WTC11 (cell line): ENCODE measurements at regions not wholly inside any gene's neighbourhood (a gene's known extent, or its start where the extent isn't known, plus 50 kb on each side); places are given as distances from the start of the nearest gene placed in this dataset.

Source experiments
- ATAC-seq: fragments of 200-7000 bp; cut with Tn5 transposase; 2 replicates; pipeline ENCODE4 v1.10.0; 2021; ENCODE audit warnings: mild to moderate bottlenecking, moderate library complexity
- CTCF ChIA-PET: fragments of 300-600 bp; sonication (Branson Sonifier 250); formaldehyde crosslinking; loops from one replicate; lab custom pipeline; 2021; ENCODE audit warnings: antibody characterized with exemption; lab: Charles Lee
- POLR2A ChIA-PET: fragments of 350-600 bp; sonication (Branson Sonifier 250); formaldehyde crosslinking; loops from one replicate; lab custom pipeline; 2021; ENCODE audit warnings: antibody characterized with exemption; lab: Charles Lee
- DNase-seq: peaks from one replicate; pipeline ENCODE4 v3.0.0; 2021; ENCODE audit warnings: low spot score
- H3K27ac Mint-ChIP-seq: 2 replicates; pipeline ENCODE4 v1.8.0; 2021; ENCODE audit warnings: mixed read lengths
- H3K27me3 Mint-ChIP-seq: 2 replicates; pipeline ENCODE4 v1.8.0; 2021; ENCODE audit warnings: low read depth, mild to moderate bottlenecking, moderate library complexity, mixed read lengths
- H3K36me3 Mint-ChIP-seq: 2 replicates; pipeline ENCODE4 v1.8.0; 2021; ENCODE audit warnings: mixed read lengths
- H3K4me1 Mint-ChIP-seq: 2 replicates; pipeline ENCODE4 v1.8.0; 2022; ENCODE audit warnings: mixed read lengths
- H3K4me3 Mint-ChIP-seq: 2 replicates; pipeline ENCODE4 v1.8.0; 2021; ENCODE audit warnings: mild to moderate bottlenecking, moderate library complexity, mixed read lengths
- H3K9me3 Mint-ChIP-seq: 2 replicates; pipeline ENCODE4 v1.8.0; 2021; ENCODE audit warnings: mixed read lengths
- FOXK1 ChIP-seq: sonication (generic); formaldehyde crosslinking; IDR thresholded peaks from 2 replicates; pipeline ENCODE4 v1.8.0; 2022; ENCODE audit warnings: mild to moderate bottlenecking, moderate library complexity, missing genetic modification reagents
- HMGA2 ChIP-seq: fragments of 250-450 bp; sonication (Bioruptor Pico); IDR thresholded peaks from 2 replicates; pipeline ENCODE4 v1.4.0; 2021; ENCODE audit warnings: mild to moderate bottlenecking, moderate library complexity
- JUN ChIP-seq: sonication (generic); formaldehyde crosslinking; IDR thresholded peaks from 2 replicates; pipeline ENCODE4 v1.8.0; 2023; ENCODE audit warnings: mild to moderate bottlenecking, missing genetic modification reagents
- NR3C1 ChIP-seq: sonication (generic); formaldehyde crosslinking; conservative IDR thresholded peaks from 2 replicates; pipeline ENCODE4 v1.8.1; 2023; ENCODE audit warnings: low read depth, mild to moderate bottlenecking, missing genetic modification reagents
- PRRX2 ChIP-seq: fragments of 250-450 bp; sonication (Bioruptor Pico); IDR thresholded peaks from 2 replicates; pipeline ENCODE4 v1.8.0; 2021; ENCODE audit warnings: mild to moderate bottlenecking
- RORB ChIP-seq: fragments of 250-450 bp; sonication (Bioruptor Pico); IDR thresholded peaks from 2 replicates; pipeline ENCODE4 v1.9.0; 2021; ENCODE audit warnings: mild to moderate bottlenecking
- ZBTB21 ChIP-seq: sonication (generic); formaldehyde crosslinking; IDR thresholded peaks from 2 replicates; pipeline ENCODE4 v1.8.1; 2023; ENCODE audit warnings: mild to moderate bottlenecking, missing genetic modification reagents, borderline replicate concordance
- ZNF671 ChIP-seq: fragments of 250-450 bp; sonication (Bioruptor Pico); IDR thresholded peaks from 2 replicates; pipeline ENCODE4 v1.8.0; 2021; ENCODE audit warnings: mild to moderate bottlenecking
- TF ChIP-seq, protein P1 (sequence below): sonication (generic); formaldehyde crosslinking; IDR thresholded peaks from 2 replicates; pipeline ENCODE4 v1.8.1; 2022; ENCODE audit warnings: mild to moderate bottlenecking, moderate library complexity, missing genetic modification reagents
- TF ChIP-seq, protein P2 (sequence below): sonication (generic); formaldehyde crosslinking; IDR thresholded peaks from 2 replicates; pipeline ENCODE4 v1.8.1; 2022; ENCODE audit warnings: mild to moderate bottlenecking, missing genetic modification reagents, moderate library complexity, borderline replicate concordance
- TF ChIP-seq, protein P3 (sequence below): sonication (generic); formaldehyde crosslinking; conservative IDR thresholded peaks from 2 replicates; pipeline ENCODE4 v1.8.1; 2023; ENCODE audit warnings: mild to moderate bottlenecking, low read depth, missing genetic modification reagents, moderate library complexity
- TF ChIP-seq, protein P4 (sequence below): sonication (generic); formaldehyde crosslinking; IDR thresholded peaks from 2 replicates; pipeline ENCODE4 v1.8.0; 2023; ENCODE audit warnings: mild to moderate bottlenecking, missing genetic modification reagents
- TF ChIP-seq, protein P5 (sequence below): sonication (generic); formaldehyde crosslinking; IDR thresholded peaks from 2 replicates; pipeline ENCODE4 v1.8.1; 2023; ENCODE audit warnings: mild to moderate bottlenecking, missing genetic modification reagents
- TF ChIP-seq, protein P6 (sequence below): sonication (generic); formaldehyde crosslinking; IDR thresholded peaks from 2 replicates; pipeline ENCODE4 v1.8.1; 2023; ENCODE audit warnings: mild to moderate bottlenecking, missing genetic modification reagents, moderate library complexity
- TF ChIP-seq, protein P7 (sequence below): sonication (generic); formaldehyde crosslinking; IDR thresholded peaks from 2 replicates; pipeline ENCODE4 v1.8.0; 2022; ENCODE audit warnings: mild to moderate bottlenecking, missing genetic modification reagents
- TF ChIP-seq, protein P8 (sequence below): fragments of 250-450 bp; sonication (Bioruptor Pico); IDR thresholded peaks from 2 replicates; pipeline ENCODE4 v1.9.0; 2021; ENCODE audit warnings: moderate library complexity, mild to moderate bottlenecking, inconsistent platforms, borderline replicate concordance

DNA sequence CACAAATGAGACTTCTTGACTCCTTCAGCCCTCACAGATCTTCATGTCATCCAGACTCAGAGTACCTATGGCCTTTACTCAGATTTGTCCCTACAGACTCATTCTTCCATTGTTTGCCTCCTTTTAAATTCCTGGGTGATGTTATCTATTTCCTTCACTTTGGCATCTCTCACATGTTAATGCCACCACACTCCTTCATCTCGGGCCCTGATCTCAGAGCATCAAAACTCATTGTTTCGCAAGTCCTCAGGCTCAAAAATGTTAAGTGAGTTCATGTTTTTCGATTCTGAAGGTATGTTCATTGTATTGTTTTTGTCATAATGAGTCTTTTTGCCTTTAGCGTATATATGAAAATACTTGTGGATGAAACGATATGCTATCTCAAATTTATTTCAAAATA lies 62.3 kb upstream of the AHR start:
- ChIA-PET CTCF (no interaction called here), POLR2A (no interaction called here)

DNA sequence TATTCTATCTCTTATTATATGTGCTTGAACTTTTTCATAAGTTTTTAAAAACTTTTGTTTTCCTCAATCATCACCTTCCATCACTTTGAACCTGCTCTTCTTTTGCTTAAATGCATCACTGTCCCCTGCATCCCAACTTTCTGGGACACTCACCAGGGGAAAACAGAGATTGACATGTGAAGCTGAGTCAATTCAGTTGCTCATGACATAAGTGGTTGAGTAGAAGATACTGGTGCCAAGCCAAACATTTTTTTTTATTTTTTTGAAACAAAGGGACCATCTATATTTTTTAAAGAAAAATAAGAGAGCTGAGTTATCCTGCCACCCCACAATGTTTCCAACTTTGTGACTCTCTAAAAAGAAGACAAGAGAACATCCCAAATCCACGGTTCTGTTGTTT lies 61.8 kb upstream of the AHR start:
- CTCF ChIA-PET = no interaction called here
- no peak for DNase-seq
- TF ChIP-seq, protein P1, sequence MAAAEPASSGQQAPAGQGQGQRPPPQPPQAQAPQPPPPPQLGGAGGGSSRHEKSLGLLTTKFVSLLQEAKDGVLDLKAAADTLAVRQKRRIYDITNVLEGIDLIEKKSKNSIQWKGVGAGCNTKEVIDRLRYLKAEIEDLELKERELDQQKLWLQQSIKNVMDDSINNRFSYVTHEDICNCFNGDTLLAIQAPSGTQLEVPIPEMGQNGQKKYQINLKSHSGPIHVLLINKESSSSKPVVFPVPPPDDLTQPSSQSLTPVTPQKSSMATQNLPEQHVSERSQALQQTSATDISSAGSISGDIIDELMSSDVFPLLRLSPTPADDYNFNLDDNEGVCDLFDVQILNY (CRISPR knock-in tag) = no peak
- TF ChIP-seq FOXK1 (CRISPR knock-in tag) (no peak), RORB (CRISPR knock-in tag) (no peak), NR3C1 (CRISPR knock-in tag) (no peak), HMGA2 (CRISPR knock-in tag) (no peak), PRRX2 (no peak)
- TF ChIP-seq, protein P2, sequence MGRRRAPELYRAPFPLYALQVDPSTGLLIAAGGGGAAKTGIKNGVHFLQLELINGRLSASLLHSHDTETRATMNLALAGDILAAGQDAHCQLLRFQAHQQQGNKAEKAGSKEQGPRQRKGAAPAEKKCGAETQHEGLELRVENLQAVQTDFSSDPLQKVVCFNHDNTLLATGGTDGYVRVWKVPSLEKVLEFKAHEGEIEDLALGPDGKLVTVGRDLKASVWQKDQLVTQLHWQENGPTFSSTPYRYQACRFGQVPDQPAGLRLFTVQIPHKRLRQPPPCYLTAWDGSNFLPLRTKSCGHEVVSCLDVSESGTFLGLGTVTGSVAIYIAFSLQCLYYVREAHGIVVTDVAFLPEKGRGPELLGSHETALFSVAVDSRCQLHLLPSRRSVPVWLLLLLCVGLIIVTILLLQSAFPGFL (CRISPR knock-in tag) = no peak
- TF ChIP-seq, protein P3, sequence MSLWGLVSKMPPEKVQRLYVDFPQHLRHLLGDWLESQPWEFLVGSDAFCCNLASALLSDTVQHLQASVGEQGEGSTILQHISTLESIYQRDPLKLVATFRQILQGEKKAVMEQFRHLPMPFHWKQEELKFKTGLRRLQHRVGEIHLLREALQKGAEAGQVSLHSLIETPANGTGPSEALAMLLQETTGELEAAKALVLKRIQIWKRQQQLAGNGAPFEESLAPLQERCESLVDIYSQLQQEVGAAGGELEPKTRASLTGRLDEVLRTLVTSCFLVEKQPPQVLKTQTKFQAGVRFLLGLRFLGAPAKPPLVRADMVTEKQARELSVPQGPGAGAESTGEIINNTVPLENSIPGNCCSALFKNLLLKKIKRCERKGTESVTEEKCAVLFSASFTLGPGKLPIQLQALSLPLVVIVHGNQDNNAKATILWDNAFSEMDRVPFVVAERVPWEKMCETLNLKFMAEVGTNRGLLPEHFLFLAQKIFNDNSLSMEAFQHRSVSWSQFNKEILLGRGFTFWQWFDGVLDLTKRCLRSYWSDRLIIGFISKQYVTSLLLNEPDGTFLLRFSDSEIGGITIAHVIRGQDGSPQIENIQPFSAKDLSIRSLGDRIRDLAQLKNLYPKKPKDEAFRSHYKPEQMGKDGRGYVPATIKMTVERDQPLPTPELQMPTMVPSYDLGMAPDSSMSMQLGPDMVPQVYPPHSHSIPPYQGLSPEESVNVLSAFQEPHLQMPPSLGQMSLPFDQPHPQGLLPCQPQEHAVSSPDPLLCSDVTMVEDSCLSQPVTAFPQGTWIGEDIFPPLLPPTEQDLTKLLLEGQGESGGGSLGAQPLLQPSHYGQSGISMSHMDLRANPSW (CRISPR knock-in tag) = no peak
- TF ChIP-seq, all 79 proteins: peak for 0
- Mint-ChIP-seq H3K4me3 (no peak overlapping the region), H3K4me1 (no peaks in the 10 kb centered on the region), H3K27me3 (no peaks in the 10 kb centered on the region), H3K36me3 (no peaks in the 10 kb centered on the region), H3K9me3 (no peaks in the 10 kb centered on the region), H3K27ac (no peak overlapping the region)
- ATAC-seq = no peak
- POLR2A ChIA-PET = no interaction called here

More for the DNA sequence above, 62.3 kb upstream of the AHR start:
- no peaks in the 10 kb centered on the region for H3K36me3 Mint-ChIP-seq
- no peaks in the 10 kb centered on the region for H3K27me3 Mint-ChIP-seq
- no peak for ATAC-seq
- no peak overlapping the region for H3K27ac Mint-ChIP-seq
- no peaks in the 10 kb centered on the region for H3K4me1 Mint-ChIP-seq
- H3K9me3 Mint-ChIP-seq = no peaks in the 10 kb centered on the region
- H3K4me3 Mint-ChIP-seq = no peak overlapping the region
- DNase-seq = no peak
- TF ChIP-seq ZBTB21 (no peak), ZNF671 (CRISPR knock-in tag) (no peak), JUN (no peak)
- TF ChIP-seq, protein P4, sequence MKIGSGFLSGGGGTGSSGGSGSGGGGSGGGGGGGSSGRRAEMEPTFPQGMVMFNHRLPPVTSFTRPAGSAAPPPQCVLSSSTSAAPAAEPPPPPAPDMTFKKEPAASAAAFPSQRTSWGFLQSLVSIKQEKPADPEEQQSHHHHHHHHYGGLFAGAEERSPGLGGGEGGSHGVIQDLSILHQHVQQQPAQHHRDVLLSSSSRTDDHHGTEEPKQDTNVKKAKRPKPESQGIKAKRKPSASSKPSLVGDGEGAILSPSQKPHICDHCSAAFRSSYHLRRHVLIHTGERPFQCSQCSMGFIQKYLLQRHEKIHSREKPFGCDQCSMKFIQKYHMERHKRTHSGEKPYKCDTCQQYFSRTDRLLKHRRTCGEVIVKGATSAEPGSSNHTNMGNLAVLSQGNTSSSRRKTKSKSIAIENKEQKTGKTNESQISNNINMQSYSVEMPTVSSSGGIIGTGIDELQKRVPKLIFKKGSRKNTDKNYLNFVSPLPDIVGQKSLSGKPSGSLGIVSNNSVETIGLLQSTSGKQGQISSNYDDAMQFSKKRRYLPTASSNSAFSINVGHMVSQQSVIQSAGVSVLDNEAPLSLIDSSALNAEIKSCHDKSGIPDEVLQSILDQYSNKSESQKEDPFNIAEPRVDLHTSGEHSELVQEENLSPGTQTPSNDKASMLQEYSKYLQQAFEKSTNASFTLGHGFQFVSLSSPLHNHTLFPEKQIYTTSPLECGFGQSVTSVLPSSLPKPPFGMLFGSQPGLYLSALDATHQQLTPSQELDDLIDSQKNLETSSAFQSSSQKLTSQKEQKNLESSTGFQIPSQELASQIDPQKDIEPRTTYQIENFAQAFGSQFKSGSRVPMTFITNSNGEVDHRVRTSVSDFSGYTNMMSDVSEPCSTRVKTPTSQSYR = no peak
- TF ChIP-seq, protein P5, sequence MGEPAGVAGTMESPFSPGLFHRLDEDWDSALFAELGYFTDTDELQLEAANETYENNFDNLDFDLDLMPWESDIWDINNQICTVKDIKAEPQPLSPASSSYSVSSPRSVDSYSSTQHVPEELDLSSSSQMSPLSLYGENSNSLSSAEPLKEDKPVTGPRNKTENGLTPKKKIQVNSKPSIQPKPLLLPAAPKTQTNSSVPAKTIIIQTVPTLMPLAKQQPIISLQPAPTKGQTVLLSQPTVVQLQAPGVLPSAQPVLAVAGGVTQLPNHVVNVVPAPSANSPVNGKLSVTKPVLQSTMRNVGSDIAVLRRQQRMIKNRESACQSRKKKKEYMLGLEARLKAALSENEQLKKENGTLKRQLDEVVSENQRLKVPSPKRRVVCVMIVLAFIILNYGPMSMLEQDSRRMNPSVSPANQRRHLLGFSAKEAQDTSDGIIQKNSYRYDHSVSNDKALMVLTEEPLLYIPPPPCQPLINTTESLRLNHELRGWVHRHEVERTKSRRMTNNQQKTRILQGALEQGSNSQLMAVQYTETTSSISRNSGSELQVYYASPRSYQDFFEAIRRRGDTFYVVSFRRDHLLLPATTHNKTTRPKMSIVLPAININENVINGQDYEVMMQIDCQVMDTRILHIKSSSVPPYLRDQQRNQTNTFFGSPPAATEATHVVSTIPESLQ (CRISPR knock-in tag) = no peak
- TF ChIP-seq, protein P6, sequence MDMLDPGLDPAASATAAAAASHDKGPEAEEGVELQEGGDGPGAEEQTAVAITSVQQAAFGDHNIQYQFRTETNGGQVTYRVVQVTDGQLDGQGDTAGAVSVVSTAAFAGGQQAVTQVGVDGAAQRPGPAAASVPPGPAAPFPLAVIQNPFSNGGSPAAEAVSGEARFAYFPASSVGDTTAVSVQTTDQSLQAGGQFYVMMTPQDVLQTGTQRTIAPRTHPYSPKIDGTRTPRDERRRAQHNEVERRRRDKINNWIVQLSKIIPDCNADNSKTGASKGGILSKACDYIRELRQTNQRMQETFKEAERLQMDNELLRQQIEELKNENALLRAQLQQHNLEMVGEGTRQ = no peak
- TF ChIP-seq, protein P7, sequence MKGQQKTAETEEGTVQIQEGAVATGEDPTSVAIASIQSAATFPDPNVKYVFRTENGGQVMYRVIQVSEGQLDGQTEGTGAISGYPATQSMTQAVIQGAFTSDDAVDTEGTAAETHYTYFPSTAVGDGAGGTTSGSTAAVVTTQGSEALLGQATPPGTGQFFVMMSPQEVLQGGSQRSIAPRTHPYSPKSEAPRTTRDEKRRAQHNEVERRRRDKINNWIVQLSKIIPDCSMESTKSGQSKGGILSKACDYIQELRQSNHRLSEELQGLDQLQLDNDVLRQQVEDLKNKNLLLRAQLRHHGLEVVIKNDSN (CRISPR knock-in tag) = no peak
- TF ChIP-seq, protein P8, sequence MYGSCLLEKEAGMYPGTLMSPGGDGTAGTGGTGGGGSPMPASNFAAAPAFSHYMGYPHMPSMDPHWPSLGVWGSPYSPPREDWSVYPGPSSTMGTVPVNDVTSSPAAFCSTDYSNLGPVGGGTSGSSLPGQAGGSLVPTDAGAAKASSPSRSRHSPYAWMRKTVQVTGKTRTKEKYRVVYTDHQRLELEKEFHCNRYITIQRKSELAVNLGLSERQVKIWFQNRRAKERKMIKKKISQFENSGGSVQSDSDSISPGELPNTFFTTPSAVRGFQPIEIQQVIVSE (CRISPR knock-in tag) = no peak
